Skeletal muscle tissue (tissue), 3 donors: ENCODE measurements at regions not wholly inside any gene's neighbourhood (a gene's known extent, or its start where the extent isn't known, plus 50 kb on each side); places are given as distances from the start of the nearest gene placed in this dataset.

ENCODE experiments used
- H3K27ac ChIP-seq: one replicate; pipeline ENCODE4 v1.7.0; 2013; ENCODE audit warnings: mild to moderate bottlenecking, low read depth, low read length, inconsistent platforms
- H3K27me3 ChIP-seq, 3 donors: one replicate each; pipeline ENCODE4 v1.7.0; 2013; ENCODE audit warnings: low read length in 3 of 3; ENCODE audit not compliant: control insufficient read depth in 3 of 3, insufficient read depth in 3 of 3
- H3K36me3 ChIP-seq, 3 donors: one replicate each; pipeline ENCODE4 v1.7.0; 2013; ENCODE audit warnings: low read length in 3 of 3; ENCODE audit not compliant: control insufficient read depth in 3 of 3, insufficient read depth in 3 of 3
- H3K4me1 ChIP-seq, 3 donors: one replicate each; pipeline ENCODE4 v1.7.0; 2013; ENCODE audit warnings: low read length in 3 of 3, mild to moderate bottlenecking in 3 of 3; ENCODE audit not compliant: control insufficient read depth in 3 of 3, insufficient read depth in 3 of 3
- H3K4me3 ChIP-seq, 3 donors: one replicate each; pipeline ENCODE4 v1.7.0; 2013; ENCODE audit warnings: low read length in 3 of 3
- H3K9ac ChIP-seq, 3 donors: one replicate each; pipeline ENCODE4 v1.7.0; 2013; ENCODE audit warnings: low read length in 3 of 3, mild to moderate bottlenecking in 3 of 3, moderate library complexity in 2 of 3, low read depth in 1 of 3
- H3K9me3 ChIP-seq, 3 donors: one replicate each; pipeline ENCODE4 v1.7.0; 2013; ENCODE audit warnings: low read length in 3 of 3; ENCODE audit not compliant: control insufficient read depth in 3 of 3
- donor health status: Osteomylitis.

- Histone ChIP-seq H3K27me3 (peaks cover 0 to 3% (median 0%) of the 10 kb centered on the region in 3 donors), H3K9ac (no peak overlapping the region), H3K27ac (no peak overlapping the region), H3K9me3 (peaks cover 0 to 3% (median 2%) of the 10 kb centered on the region in 3 donors), H3K4me1 (no peaks in the 10 kb centered on the region), H3K4me3 (no peak overlapping the region), H3K36me3 (no peaks in the 10 kb centered on the region)
Observed at GRCh38 chr9:78962156-78962555, 609.6 kb upstream of the TLE4 start.

GRCh38 chr9:78963911-78964310, 607.9 kb upstream of the TLE4 start:
- H3K4me1 ChIP-seq: no peaks in the 10 kb centered on the region
- peaks cover 0 to 3% (median 2%) of the 10 kb centered on the region in 3 donors for H3K9me3 ChIP-seq
- H3K9ac ChIP-seq: no peak overlapping the region
- no peaks in the 10 kb centered on the region for H3K36me3 ChIP-seq
- no peak overlapping the region for H3K4me3 ChIP-seq
- H3K27ac ChIP-seq: no peak overlapping the region
- peaks cover 0 to 3% (median 0%) of the 10 kb centered on the region in 3 donors for H3K27me3 ChIP-seq

- H3K27ac ChIP-seq: no peak overlapping the region
- H3K9me3 ChIP-seq: no peaks in the 10 kb centered on the region
- no peak overlapping the region for H3K9ac ChIP-seq
- no peaks in the 10 kb centered on the region for H3K4me1 ChIP-seq
- H3K4me3 ChIP-seq: no peak overlapping the region
- H3K36me3 ChIP-seq: no peaks in the 10 kb centered on the region
- no peaks in the 10 kb centered on the region for H3K27me3 ChIP-seq
Observed at GRCh38 chr9:78967596-78968217, 604.1 kb upstream of the TLE4 start.

- no peak overlapping the region for H3K27ac ChIP-seq
- H3K36me3 ChIP-seq: no peaks in the 10 kb centered on the region
- H3K4me1 ChIP-seq: no peaks in the 10 kb centered on the region
- no peaks in the 10 kb centered on the region for H3K27me3 ChIP-seq
- no peak overlapping the region for H3K9ac ChIP-seq
- no peak overlapping the region for H3K4me3 ChIP-seq
- no peaks in the 10 kb centered on the region for H3K9me3 ChIP-seq
Observed at GRCh38 chr9:78970375-78970774, 601.4 kb upstream of the TLE4 start.

GRCh38 chr9:78971540-78971939, 600.2 kb upstream of the TLE4 start:
- Histone ChIP-seq H3K27ac (no peak overlapping the region), H3K4me3 (no peak overlapping the region), H3K27me3 (no peaks in the 10 kb centered on the region), H3K9me3 (no peaks in the 10 kb centered on the region), H3K4me1 (no peaks in the 10 kb centered on the region), H3K36me3 (no peaks in the 10 kb centered on the region), H3K9ac (no peak overlapping the region)

- H3K9me3 ChIP-seq: no peaks in the 10 kb centered on the region
- H3K36me3 ChIP-seq: no peaks in the 10 kb centered on the region
- H3K9ac ChIP-seq: no peak overlapping the region
- no peak overlapping the region for H3K4me3 ChIP-seq
- no peak overlapping the region for H3K27ac ChIP-seq
- H3K4me1 ChIP-seq: no peaks in the 10 kb centered on the region
- H3K27me3 ChIP-seq: no peaks in the 10 kb centered on the region
Observed at GRCh38 chr9:78972303-78972999, 599.3 kb upstream of the TLE4 start.

GRCh38 chr9:78973907-78974306, 597.9 kb upstream of the TLE4 start:
- Histone ChIP-seq H3K9ac (no peak overlapping the region), H3K4me1 (no peaks in the 10 kb centered on the region), H3K4me3 (no peak overlapping the region), H3K36me3 (no peaks in the 10 kb centered on the region), H3K9me3 (no peaks in the 10 kb centered on the region), H3K27ac (no peak overlapping the region), H3K27me3 (no peaks in the 10 kb centered on the region)

- Histone ChIP-seq H3K9me3 (no peaks in the 10 kb centered on the region), H3K4me1 (no peaks in the 10 kb centered on the region), H3K36me3 (no peaks in the 10 kb centered on the region), H3K4me3 (no peak overlapping the region), H3K27ac (no peak overlapping the region), H3K27me3 (no peaks in the 10 kb centered on the region), H3K9ac (no peak overlapping the region)
Observed at GRCh38 chr9:78982849-78983248, 588.9 kb upstream of the TLE4 start.

- H3K9ac ChIP-seq: no peak overlapping the region
- H3K4me1 ChIP-seq: no peaks in the 10 kb centered on the region
- H3K4me3 ChIP-seq: no peak overlapping the region
- H3K36me3 ChIP-seq: no peaks in the 10 kb centered on the region
- no peaks in the 10 kb centered on the region for H3K9me3 ChIP-seq
- no peaks in the 10 kb centered on the region for H3K27me3 ChIP-seq
- H3K27ac ChIP-seq: no peak overlapping the region
Observed at GRCh38 chr9:78985084-78985738, 586.6 kb upstream of the TLE4 start.

GRCh38 chr9:78986446-78986845, 585.3 kb upstream of the TLE4 start:
- no peaks in the 10 kb centered on the region for H3K36me3 ChIP-seq
- H3K9me3 ChIP-seq: no peaks in the 10 kb centered on the region
- H3K4me3 ChIP-seq: no peak overlapping the region
- no peak overlapping the region for H3K9ac ChIP-seq
- no peaks in the 10 kb centered on the region for H3K4me1 ChIP-seq
- no peaks in the 10 kb centered on the region for H3K27me3 ChIP-seq
- H3K27ac ChIP-seq: no peak overlapping the region
